ENCODE measurements at regions not wholly inside any gene's neighbourhood (a gene's known extent, or its start where the extent isn't known, plus 50 kb on each side); places are given as distances from the start of the nearest gene placed in this dataset.

GRCh38 chr1:204003536-204003935 lies 69.4 kb upstream of the SOX13 start:
- no peak for TF ChIP-seq CTCF (IDR thresholded peaks at IDR 0.05; ENCODE audit: low read length)
- TF ChIP-seq EZH2 (optimal IDR thresholded peaks at IDR 0.05; ENCODE audit: low read depth, low read length): no peak

Data from MM.1S (cell line).